ENCODE measurements at regions not wholly inside any gene's neighbourhood (a gene's known extent, or its start where the extent isn't known, plus 50 kb on each side); places are given as distances from the start of the nearest gene placed in this dataset.

GRCh38 chr9:88229434-88229833 lies 91.2 kb upstream of the SPATA31C2 start:
- no peak for DNase-seq (ENCODE audit: low spot score)

GRCh38 chr9:88224938-88225337 lies 86.7 kb upstream of the SPATA31C2 start:
- no peak for DNase-seq (ENCODE audit: low spot score)

GRCh38 chr9:88221105-88221504 lies 82.8 kb upstream of the SPATA31C2 start:
- no peak for DNase-seq (ENCODE audit: low spot score)

DNA sequence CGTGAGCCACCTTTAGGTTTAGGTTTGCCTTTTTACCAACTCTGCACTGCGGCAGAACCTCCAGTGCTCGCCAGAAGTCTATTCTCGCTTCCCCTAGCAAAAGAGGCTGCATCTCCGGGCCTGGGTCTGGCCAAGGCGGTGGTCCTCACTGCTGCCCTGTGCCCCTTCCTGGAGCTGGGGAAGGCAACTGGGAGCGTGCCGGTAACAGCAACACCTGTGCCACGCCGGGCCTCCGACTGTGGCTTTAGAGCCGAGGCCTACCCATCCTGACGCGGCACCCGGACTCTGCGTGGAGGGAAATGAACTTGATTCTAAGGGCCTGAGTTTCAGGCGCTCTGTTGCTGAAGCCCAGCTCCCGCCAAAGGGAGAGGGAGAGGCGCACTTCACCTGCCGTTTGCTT lies 82.4 kb upstream of the SPATA31C2 start:
- no peak for DNase-seq (ENCODE audit: low spot score)

DNA sequence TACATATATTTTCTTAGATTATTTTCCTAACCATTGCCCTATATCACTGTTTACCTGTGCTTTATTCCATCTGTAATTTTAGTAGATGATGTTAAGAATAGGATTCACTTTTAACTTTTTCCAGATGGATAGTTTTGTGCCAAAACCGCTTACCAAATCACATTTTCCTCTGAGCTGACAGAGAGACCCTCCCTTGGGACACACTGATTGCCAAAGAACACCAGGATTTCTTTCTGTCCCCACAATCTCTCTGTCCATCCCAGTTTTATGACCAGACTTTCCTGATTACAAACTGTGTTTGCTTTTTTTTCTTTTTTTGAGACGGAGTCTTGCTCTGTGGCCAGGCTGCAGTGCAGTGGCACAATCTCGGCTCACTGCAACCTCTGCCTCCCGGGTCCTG lies 81.3 kb upstream of the SPATA31C2 start:
- DNase-seq (ENCODE audit: low spot score): no peak

GRCh38 chr9:88218726-88219125 lies 80.5 kb upstream of the SPATA31C2 start:
- no peak for DNase-seq (ENCODE audit: low spot score)

DNA sequence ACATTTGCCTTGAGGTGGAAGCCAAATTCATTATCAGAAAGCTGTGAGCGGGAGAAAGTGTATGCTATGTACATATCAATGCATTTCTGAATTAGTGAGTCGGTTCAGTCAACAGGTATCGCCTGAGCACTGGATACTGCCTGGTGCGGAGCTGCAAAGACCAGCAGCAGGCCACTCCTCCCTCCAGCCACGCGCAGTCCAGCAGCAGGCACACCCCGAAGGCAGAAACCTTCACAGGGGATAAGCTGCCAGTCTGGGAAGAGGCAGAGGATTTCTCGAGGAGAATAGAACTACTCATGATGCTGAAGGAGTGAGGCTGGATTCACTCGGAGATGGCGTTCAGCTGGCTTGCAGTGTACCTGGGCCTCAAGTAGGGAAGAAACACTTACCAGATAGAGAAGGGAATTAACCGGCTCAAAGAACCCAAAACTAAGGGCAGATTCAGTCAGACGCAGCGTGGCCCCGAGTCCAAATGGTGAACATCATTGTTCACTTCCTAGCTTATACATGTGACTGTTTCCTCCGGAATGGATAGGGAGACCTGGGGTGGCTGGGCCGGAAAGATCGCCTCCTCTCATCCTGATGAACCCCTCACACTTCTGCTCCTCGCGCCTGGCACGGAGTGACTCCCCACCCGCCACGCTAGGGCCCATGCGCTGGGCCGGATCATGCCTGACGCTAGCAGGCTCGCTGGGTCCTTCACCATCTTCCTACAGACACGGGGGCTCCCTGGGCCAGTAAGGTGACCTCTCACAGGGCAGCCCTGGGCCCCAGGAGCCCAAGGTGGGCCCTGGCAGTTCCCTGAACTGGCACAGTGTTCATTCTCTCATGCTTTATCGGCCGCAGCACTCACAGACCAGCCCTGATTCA lies 78.1 kb upstream of the SPATA31C2 start:
- no peak for DNase-seq (ENCODE audit: low spot score)

GRCh38 chr9:88215196-88216125 lies 77.2 kb upstream of the SPATA31C2 start:
- no peak for DNase-seq (ENCODE audit: low spot score)

DNA sequence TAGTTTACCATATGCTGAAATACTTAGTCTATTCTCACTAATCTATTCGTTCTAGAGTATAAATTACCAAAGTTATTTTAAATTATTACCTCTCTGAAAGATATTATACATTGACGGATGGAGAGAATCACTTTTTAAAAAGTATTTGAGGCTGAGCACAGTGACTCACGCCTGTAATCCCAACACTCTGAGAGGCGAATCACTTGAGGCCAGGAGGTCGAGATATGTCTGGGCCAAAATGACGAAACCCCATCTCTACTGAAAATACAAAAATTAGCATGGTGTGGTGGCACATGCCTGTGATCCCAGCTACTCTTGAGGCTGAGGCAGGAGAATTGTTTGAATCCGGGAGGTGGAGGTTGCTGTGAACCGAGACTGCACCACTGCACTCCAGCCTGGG lies 64.0 kb upstream of the SPATA31C2 start:
- DNase-seq (ENCODE audit: low spot score): no peak

DNA sequence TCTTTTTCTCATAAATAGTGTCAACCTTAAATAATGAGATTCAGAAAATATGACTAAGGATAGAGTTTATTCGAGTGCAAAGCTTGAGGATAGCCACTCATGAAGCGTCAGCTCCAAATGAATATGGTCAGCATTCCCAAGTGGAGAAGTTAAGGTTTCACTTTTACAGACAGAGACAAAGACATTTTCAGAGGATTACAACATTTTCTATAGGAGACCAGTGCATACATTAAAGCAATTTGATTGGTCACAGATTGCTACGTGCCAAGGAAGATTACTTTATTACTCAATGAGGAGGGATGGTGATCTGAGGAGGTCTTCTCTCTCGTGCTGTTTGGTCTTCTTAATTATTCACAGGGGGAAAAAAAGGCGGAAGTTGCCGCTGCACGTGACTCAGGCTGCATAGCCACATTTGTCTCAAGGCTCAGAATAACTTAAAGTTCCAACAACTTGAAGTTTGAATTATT lies 60.1 kb upstream of the SPATA31C2 start:
- DNase-seq (ENCODE audit: low spot score): peak; percentile 17

GRCh38 chr9:88197781-88198340 lies 59.6 kb upstream of the SPATA31C2 start:
- DNase-seq (ENCODE audit: low spot score): peak; percentile 29

DNA sequence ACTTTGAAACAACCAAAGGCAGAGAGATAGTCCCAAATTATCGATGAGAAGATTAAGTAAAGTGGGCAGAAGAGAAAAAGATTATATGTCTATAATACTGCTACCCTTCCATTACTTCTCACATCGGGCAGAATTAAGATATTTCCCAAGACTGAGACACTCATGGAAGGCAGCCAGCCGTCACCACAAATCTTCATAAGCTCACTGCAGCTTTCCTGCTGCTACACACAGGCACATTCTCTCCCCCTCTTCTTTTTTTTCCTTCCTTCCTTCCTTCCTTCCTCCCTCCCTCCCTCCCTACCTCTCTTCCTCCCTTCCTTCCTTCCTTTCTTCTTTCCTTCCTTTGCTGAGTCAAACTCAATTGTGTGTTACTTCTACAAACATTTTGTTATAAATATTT lies 58.7 kb upstream of the SPATA31C2 start:
- DNase-seq (ENCODE audit: low spot score): peak; percentile 19

DNA sequence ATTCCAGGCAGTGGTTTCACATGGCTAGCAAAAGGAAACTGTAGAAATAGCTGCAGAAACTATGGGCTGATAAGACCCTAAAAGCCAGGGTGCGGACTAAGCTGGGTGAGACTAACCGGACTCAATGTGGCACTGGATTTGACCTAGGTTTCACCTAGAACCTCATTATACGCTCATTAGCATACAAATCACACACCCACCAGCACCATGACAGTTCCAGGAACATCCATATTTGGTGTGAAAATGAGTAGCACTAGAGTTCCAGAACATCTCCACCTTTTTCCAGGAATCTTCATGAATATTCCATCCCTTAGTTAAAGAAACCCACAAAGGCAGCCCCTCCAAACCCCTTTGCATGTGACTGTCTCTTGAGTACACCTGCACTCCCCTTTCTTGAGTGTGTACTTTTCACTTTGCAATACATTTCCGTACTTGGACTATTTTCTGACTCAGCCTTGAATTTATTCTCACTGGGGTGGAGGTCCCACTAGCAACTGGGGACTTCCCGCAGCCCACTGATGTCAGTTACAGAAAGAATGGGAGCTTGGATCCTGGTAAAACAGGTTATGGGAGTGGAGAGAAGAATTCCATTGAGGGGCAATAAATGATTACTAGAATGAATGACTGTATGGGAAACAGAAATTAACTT lies 58.0 kb upstream of the SPATA31C2 start:
- no peak for DNase-seq (ENCODE audit: low spot score)

DNA sequence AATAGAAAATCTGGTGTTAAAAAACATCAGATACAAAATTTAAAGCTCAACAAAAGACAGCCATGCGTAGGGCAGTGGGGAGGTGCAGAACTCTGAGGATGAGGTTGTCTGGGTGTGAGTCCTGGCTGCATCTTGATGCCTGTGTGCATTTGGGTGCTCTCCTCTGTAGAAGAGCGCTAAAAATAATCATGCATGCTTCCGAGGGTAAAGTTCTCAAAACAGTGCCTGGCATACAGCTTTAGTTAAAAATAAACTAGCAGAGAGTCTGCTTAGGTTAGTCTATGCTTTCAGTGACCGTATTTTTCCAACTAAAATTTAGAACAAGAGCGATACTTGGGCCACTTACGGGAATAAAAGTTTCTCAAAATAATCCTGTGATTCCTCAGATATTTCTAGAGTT lies 55.5 kb upstream of the SPATA31C2 start:
- DNase-seq (ENCODE audit: low spot score): no peak

DNA sequence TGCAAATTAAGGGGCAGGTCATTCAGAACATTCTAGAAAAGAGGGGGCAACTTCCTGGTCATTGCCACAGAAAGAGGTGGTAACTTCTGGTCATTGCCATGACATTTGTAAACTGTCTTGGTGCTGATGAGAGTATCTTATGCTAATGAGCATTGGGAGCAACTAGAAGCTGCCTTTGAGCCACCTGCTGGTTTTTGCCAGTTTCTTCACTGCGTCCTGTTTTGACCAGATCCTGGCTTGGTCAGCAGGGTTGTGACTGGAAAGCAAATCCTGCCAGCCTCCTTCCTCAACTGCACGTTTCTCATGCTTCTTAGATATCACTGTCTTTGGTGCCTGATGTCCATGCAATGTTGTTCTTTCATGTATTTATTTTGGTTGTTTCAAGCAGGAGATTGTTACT lies 53.2 kb upstream of the SPATA31C2 start:
- DNase-seq (ENCODE audit: low spot score): no peak

DNA sequence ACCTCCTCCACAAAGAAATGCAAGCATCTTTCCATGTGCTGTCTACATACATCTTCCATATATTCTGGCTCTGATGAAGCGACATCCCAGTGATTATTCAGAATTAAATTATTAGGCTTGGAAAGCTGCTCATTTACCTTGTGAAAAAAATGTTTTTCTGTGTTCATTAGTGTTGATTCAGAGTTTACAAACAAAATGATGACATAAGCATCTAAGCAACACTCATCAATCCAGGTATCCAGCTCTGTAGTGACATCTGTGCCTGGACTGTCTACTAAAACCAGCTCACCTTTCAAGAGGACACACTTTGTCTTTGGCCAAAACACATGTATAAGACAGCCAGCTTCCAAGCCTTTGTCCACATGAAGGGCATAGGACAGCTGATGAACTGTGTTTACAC lies 51.1 kb upstream of the SPATA31C2 start:
- DNase-seq (ENCODE audit: low spot score): no peak

Data from hepatic stellate cell (primary cell).